Skeletal muscle tissue (tissue), 3 donors: ENCODE measurements at regions not wholly inside any gene's neighbourhood (a gene's known extent, or its start where the extent isn't known, plus 50 kb on each side); places are given as distances from the start of the nearest gene placed in this dataset.

Experiments used
- H3K27ac ChIP-seq: one replicate; pipeline ENCODE4 v1.7.0; 2013; ENCODE audit warnings: mild to moderate bottlenecking, low read depth, low read length, inconsistent platforms
- H3K27me3 ChIP-seq, 3 donors: one replicate each; pipeline ENCODE4 v1.7.0; 2013; ENCODE audit warnings: low read length in 3 of 3; ENCODE audit not compliant: control insufficient read depth in 3 of 3, insufficient read depth in 3 of 3
- H3K36me3 ChIP-seq, 3 donors: one replicate each; pipeline ENCODE4 v1.7.0; 2013; ENCODE audit warnings: low read length in 3 of 3; ENCODE audit not compliant: control insufficient read depth in 3 of 3, insufficient read depth in 3 of 3
- H3K4me1 ChIP-seq, 3 donors: one replicate each; pipeline ENCODE4 v1.7.0; 2013; ENCODE audit warnings: low read length in 3 of 3, mild to moderate bottlenecking in 3 of 3; ENCODE audit not compliant: control insufficient read depth in 3 of 3, insufficient read depth in 3 of 3
- H3K4me3 ChIP-seq, 3 donors: one replicate each; pipeline ENCODE4 v1.7.0; 2013; ENCODE audit warnings: low read length in 3 of 3
- H3K9ac ChIP-seq, 3 donors: one replicate each; pipeline ENCODE4 v1.7.0; 2013; ENCODE audit warnings: low read length in 3 of 3, mild to moderate bottlenecking in 3 of 3, moderate library complexity in 2 of 3, low read depth in 1 of 3
- H3K9me3 ChIP-seq, 3 donors: one replicate each; pipeline ENCODE4 v1.7.0; 2013; ENCODE audit warnings: low read length in 3 of 3; ENCODE audit not compliant: control insufficient read depth in 3 of 3
- donor health status: Osteomylitis.

GRCh38 chr2:176985871-176986270, 226.7 kb upstream of the HNRNPA3 start:
- Histone ChIP-seq H3K4me3 (no peak overlapping the region), H3K4me1 (no peaks in the 10 kb centered on the region), H3K27me3 (peaks cover 0 to 3% (median 0%) of the 10 kb centered on the region in 3 donors), H3K36me3 (no peaks in the 10 kb centered on the region), H3K9me3 (no peaks in the 10 kb centered on the region), H3K27ac (no peak overlapping the region), H3K9ac (no peak overlapping the region)

DNA sequence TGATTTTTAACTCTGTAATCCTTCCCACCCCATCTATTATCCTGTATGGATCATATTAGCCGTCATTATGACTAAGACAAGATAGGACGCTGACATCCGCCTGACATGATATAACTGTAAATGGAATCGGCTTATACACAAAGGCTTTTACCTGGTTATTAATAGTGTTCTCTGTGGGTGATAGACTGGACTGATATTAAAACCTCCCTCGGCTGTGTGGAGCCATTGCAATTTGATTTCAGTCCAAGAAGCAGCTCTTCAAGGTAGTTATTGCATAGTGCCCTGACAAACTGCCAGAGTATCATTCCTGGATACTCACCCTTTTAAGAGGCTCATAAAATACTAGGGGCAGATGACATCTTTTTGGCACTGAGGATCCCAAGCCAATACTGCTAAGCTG, 226.1 kb upstream of the HNRNPA3 start:
- Histone ChIP-seq H3K4me3 (no peak overlapping the region), H3K4me1 (no peaks in the 10 kb centered on the region), H3K36me3 (no peaks in the 10 kb centered on the region), H3K9ac (no peak overlapping the region), H3K9me3 (no peaks in the 10 kb centered on the region), H3K27me3 (peaks cover 0 to 3% (median 0%) of the 10 kb centered on the region in 3 donors), H3K27ac (no peak overlapping the region)

GRCh38 chr2:176991411-176991810, 221.2 kb upstream of the HNRNPA3 start:
- Histone ChIP-seq H3K9me3 (no peaks in the 10 kb centered on the region), H3K27ac (no peak overlapping the region), H3K9ac (no peak overlapping the region), H3K4me3 (no peak overlapping the region), H3K36me3 (no peaks in the 10 kb centered on the region), H3K27me3 (no peaks in the 10 kb centered on the region), H3K4me1 (no peaks in the 10 kb centered on the region)

- Histone ChIP-seq H3K4me3 (no peak overlapping the region), H3K4me1 (no peaks in the 10 kb centered on the region), H3K9ac (no peak overlapping the region), H3K36me3 (no peaks in the 10 kb centered on the region), H3K27me3 (no peaks in the 10 kb centered on the region), H3K27ac (no peak overlapping the region), H3K9me3 (no peaks in the 10 kb centered on the region)
Measured at GRCh38 chr2:176997074-176997791, 215.4 kb upstream of the HNRNPA3 start.

DNA sequence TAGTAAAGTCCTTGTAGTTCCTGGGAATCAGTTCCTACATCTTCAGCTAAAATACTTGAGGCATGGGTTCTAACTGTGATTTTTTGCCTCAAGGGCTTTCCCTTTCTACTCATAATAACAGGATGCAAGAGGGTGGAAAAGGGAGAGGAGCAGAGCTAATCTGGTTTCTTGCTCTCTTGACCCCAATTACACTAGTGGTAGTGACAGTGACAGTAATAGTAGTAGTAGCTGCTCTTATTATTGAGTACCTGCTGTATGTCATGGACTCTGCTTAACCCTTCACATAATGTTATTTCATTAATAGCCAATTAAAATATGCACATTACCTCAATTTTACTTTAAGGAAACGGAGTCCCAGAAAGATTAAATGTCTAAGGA, 214.8 kb upstream of the HNRNPA3 start:
- H3K36me3 ChIP-seq = no peaks in the 10 kb centered on the region
- no peaks in the 10 kb centered on the region for H3K4me1 ChIP-seq
- no peak overlapping the region for H3K4me3 ChIP-seq
- no peak overlapping the region for H3K9ac ChIP-seq
- H3K9me3 ChIP-seq = no peaks in the 10 kb centered on the region
- no peaks in the 10 kb centered on the region for H3K27me3 ChIP-seq
- H3K27ac ChIP-seq = no peak overlapping the region

- no peak overlapping the region for H3K27ac ChIP-seq
- no peaks in the 10 kb centered on the region for H3K27me3 ChIP-seq
- H3K4me3 ChIP-seq = no peak overlapping the region
- H3K9me3 ChIP-seq = no peaks in the 10 kb centered on the region
- no peaks in the 10 kb centered on the region for H3K36me3 ChIP-seq
- H3K9ac ChIP-seq = no peak overlapping the region
- H3K4me1 ChIP-seq = no peaks in the 10 kb centered on the region
Measured at GRCh38 chr2:176999301-176999700, 213.3 kb upstream of the HNRNPA3 start.

DNA sequence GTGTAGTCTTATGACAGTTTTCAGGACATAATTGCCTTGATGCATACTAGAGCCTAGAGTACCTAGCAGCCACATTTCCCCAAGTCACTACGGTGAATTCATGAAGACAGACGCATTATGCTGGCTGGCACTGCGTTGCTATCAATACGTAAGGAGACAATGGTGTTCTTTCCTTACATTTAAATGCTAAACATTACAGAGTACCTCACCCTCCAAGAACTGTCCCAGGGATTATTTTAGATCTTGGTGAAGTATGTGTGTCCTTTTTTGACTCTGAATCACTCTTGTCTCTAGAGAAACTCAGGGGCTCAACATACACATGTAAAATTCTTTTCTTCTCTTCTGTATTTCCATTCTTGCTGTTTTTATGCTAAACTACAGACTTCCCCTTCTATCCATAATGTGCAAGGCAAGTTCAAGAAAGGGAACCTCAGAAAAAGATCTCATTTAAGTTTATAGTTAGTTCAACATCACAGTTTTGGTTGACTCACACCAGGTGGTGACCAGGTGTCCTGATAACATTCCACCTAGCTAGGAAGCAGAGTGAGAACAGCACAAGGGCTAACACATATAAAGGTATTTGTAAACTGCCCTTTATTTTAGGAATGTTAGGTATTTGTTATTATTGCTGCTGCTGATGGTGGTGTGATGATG, 212.4 kb upstream of the HNRNPA3 start:
- no peaks in the 10 kb centered on the region for H3K27me3 ChIP-seq
- no peak overlapping the region for H3K27ac ChIP-seq
- H3K4me3 ChIP-seq = no peak overlapping the region
- H3K9ac ChIP-seq = no peak overlapping the region
- no peaks in the 10 kb centered on the region for H3K4me1 ChIP-seq
- H3K9me3 ChIP-seq = no peaks in the 10 kb centered on the region
- no peaks in the 10 kb centered on the region for H3K36me3 ChIP-seq

GRCh38 chr2:177000715-177001072, 211.9 kb upstream of the HNRNPA3 start:
- Histone ChIP-seq H3K4me1 (no peaks in the 10 kb centered on the region), H3K4me3 (no peak overlapping the region), H3K36me3 (no peaks in the 10 kb centered on the region)

GRCh38 chr2:177001334-177001733, 211.3 kb upstream of the HNRNPA3 start:
- no peak overlapping the region for H3K27ac ChIP-seq
- H3K27me3 ChIP-seq = no peaks in the 10 kb centered on the region
- H3K36me3 ChIP-seq = no peaks in the 10 kb centered on the region
- H3K9ac ChIP-seq = no peak overlapping the region
- H3K4me1 ChIP-seq = no peaks in the 10 kb centered on the region
- H3K4me3 ChIP-seq = no peak overlapping the region
- no peaks in the 10 kb centered on the region for H3K9me3 ChIP-seq

More at GRCh38 chr2:177000715-177001072, 211.9 kb upstream of the HNRNPA3 start:
- H3K9me3 ChIP-seq = no peaks in the 10 kb centered on the region
- no peak overlapping the region for H3K27ac ChIP-seq
- H3K9ac ChIP-seq = no peak overlapping the region
- no peaks in the 10 kb centered on the region for H3K27me3 ChIP-seq

DNA sequence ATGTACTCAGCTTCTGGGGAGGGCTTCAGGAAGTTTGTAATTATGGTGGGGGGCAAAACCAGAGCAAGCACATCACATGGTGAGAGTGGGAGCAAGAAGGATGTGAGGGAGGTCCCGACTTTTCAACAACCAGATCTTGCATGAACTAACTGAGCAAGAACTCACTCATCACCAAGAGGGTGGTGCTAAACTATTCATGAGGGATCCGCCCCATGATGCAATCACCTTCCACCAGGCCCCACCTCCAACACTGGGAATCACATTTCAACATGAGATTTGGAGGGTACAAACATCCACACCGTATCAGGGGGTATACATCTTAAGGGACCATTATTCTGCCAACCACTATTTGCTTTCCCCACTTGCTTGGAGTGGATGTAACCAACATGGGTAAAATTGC, 209.6 kb upstream of the HNRNPA3 start:
- H3K27ac ChIP-seq = no peak overlapping the region
- H3K9ac ChIP-seq = no peak overlapping the region
- H3K4me3 ChIP-seq = no peak overlapping the region
- no peaks in the 10 kb centered on the region for H3K27me3 ChIP-seq
- no peaks in the 10 kb centered on the region for H3K4me1 ChIP-seq
- H3K36me3 ChIP-seq = no peaks in the 10 kb centered on the region
- no peaks in the 10 kb centered on the region for H3K9me3 ChIP-seq
